HepG2 (cell line): ENCODE measurements at regions not wholly inside any gene's neighbourhood (a gene's known extent, or its start where the extent isn't known, plus 50 kb on each side); places are given as distances from the start of the nearest gene placed in this dataset.

Experiments used
- ATAC-seq: fragments of 200-7000 bp; cut with Tn5 transposase; 3 replicates; pipeline ENCODE4 v1.9.1; 2020; ENCODE audit warnings: mild to moderate bottlenecking, moderate library complexity
- BruUV-seq: library from RNA; stranded (reverse); fragments of 400-500 nt; replicated peaks from 2 replicates; lab custom pipeline; 2021; lab: Mats Ljungman, UMichigan
- CTCF ChIA-PET: fragments of 300-600 bp; formaldehyde crosslinking; extraction: SDS; loops from one replicate; lab custom pipeline; 2021; ENCODE audit warnings: low total read pairs, inconsistent platforms, low intra/inter-chr PET ratio; lab: Yijun Ruan, JAX
- POLR2A ChIA-PET: fragments of 350-600 bp; sonication (Branson Sonifier 250); formaldehyde crosslinking; loops from one replicate; lab custom pipeline; 2020; ENCODE audit warnings: antibody characterized with exemption, inconsistent platforms; lab: Yijun Ruan, JAX
- DNase-seq: peaks from one replicate; pipeline ENCODE4 v3.0.0-alpha.2; 2015; ENCODE audit warnings: low spot score
- FAIRE-seq: peaks from 3 replicates; lab custom pipeline; 2011; peaks lifted over from hg19 to GRCh38; lab: Jason Lieb, UNC
- H2AFZ ChIP-seq: one replicate; pipeline ENCODE4 v1.6.1; 2011; ENCODE audit warnings: low read length, inconsistent platforms
- H3K27ac ChIP-seq: fragments of 300-600 bp; 3 replicates; pipeline ENCODE4 v1.8.0; 2011; ENCODE audit warnings: mixed run types, mild to moderate bottlenecking, mixed read lengths, low read length, inconsistent platforms; ENCODE audit not compliant: insufficient read depth; ENCODE audit errors: extremely low read length
- H3K27me3 ChIP-seq, 2 experiments: fragments of 200-600 bp in 1 of 2; 2 replicates in 1 of 2; 3 replicates in 1 of 2; pipeline versions ENCODE4 v1.6.0 to v1.8.0; 2011; ENCODE audit warnings: low read length in 2 of 2, mild to moderate bottlenecking in 2 of 2, moderate library complexity in 2 of 2, inconsistent platforms in 1 of 2; ENCODE audit not compliant: insufficient read depth in 2 of 2, control insufficient read depth in 1 of 2
- H3K36me3 ChIP-seq, 2 experiments: fragments of 200-600 bp in 1 of 2; replicated peaks in 1 of 2; 2 replicates in 1 of 2; 3 replicates in 1 of 2; pipeline versions ENCODE4 v1.5.1 to v1.8.0; 2011; ENCODE audit warnings: low read length in 2 of 2, inconsistent platforms in 1 of 2; ENCODE audit not compliant: insufficient read depth in 2 of 2, control insufficient read depth in 1 of 2
- H3K4me1 ChIP-seq: 2 replicates; pipeline ENCODE4 v1.5.1; 2012; ENCODE audit warnings: low read length, inconsistent platforms; ENCODE audit not compliant: insufficient read depth
- H3K4me2 ChIP-seq: 2 replicates; pipeline ENCODE4 v1.6.0; 2011; ENCODE audit warnings: low read depth, low read length, inconsistent platforms
- H3K4me3 ChIP-seq, 3 experiments: fragments of 200-600 bp in 1 of 3; sonication (generic), shearing (Covaris generic) in 1 of 3; replicated peaks in 1 of 3; 2 replicates each; pipeline ENCODE4 v1.5.1; 2011 to 2016; ENCODE audit warnings: low read length in 3 of 3, inconsistent platforms in 2 of 3, low read depth in 2 of 3, mild to moderate bottlenecking in 2 of 3, control low read depth in 1 of 3, mixed read lengths in 1 of 3; ENCODE audit not compliant: insufficient read depth in 1 of 3
- H3K79me2 ChIP-seq: one replicate; pipeline ENCODE4 v1.6.1; 2011; ENCODE audit warnings: low read length, inconsistent platforms; ENCODE audit not compliant: insufficient read depth
- H3K9ac ChIP-seq: 2 replicates; pipeline ENCODE4 v1.6.0; 2011; ENCODE audit warnings: mild to moderate bottlenecking, low read depth, low read length, inconsistent platforms; ENCODE audit not compliant: insufficient read depth
- H3K9me3 ChIP-seq: 2 replicates; pipeline ENCODE4 v1.5.1; 2012; ENCODE audit warnings: mild to moderate bottlenecking, low read length
- H4K20me1 ChIP-seq: 2 replicates; pipeline ENCODE4 v1.6.0; 2011; ENCODE audit warnings: inconsistent platforms, mild to moderate bottlenecking, low read length, moderate library complexity; ENCODE audit not compliant: insufficient read depth
- CENPX ChIP-seq: sonication (generic); formaldehyde crosslinking; IDR thresholded peaks from 2 replicates; pipeline ENCODE4 v1.9.0; 2021; ENCODE audit warnings: mild to moderate bottlenecking, missing genetic modification reagents, moderate library complexity
- GATAD1 ChIP-seq: IDR thresholded peaks from 2 replicates; pipeline ENCODE4 v1.6.1; 2016; ENCODE audit warnings: missing genetic modification reagents, missing compliant biosample characterization
- HNRNPH1 ChIP-seq: fragments of 200-400 bp; formaldehyde crosslinking; optimal IDR thresholded peaks from 2 replicates; pipeline ENCODE3; 2017; ENCODE audit warnings: mild to moderate bottlenecking, low read depth, low read length
- SOX13 ChIP-seq, 3 experiments: fragments of 450-650 bp in 1 of 3; sonication (generic) in 1 of 3; formaldehyde crosslinking in 1 of 3; IDR thresholded peaks in 2 of 3; conservative IDR thresholded peaks in 1 of 3; 2 replicates each; pipeline versions ENCODE4 v1.5.0 to v1.6.1; 2016 to 2020; ENCODE audit warnings: antibody characterized with exemption in 1 of 3, mild to moderate bottlenecking in 1 of 3, missing compliant biosample characterization in 1 of 3, missing genetic modification reagents in 1 of 3, moderate library complexity in 1 of 3
- ZNF607 ChIP-seq: sonication (generic); formaldehyde crosslinking; IDR thresholded peaks from 2 replicates; pipeline ENCODE4 v1.5.1; 2020; ENCODE audit warnings: missing genetic modification reagents, mild to moderate bottlenecking, borderline replicate concordance
- WGBS: methylation state at CpG from one replicate; pipeline ENCODE4 v1.1.6; 2017; ENCODE audit warnings: low lambda C conversion rate; 5-methylcytosine and 5-hydroxymethylcytosine counted together
- in situ Hi-C: cut with HindIII; loops from 2 replicates; pipeline ENCODE4 v1.10.0; 2017; ENCODE audit warnings: low pct_unique_long_range_greater_than_20kb; ENCODE audit not compliant: extremely low pct_ligation_motif_present
- intact Hi-C: fragments of 100-400 bp; cut with micrococcal nuclease; formaldehyde crosslinking; loops from one replicate; pipeline ENCODE4 v1.10.0; 2022; ENCODE audit not compliant: unreplicated experiment
- TF ChIP-seq, protein P1 (sequence below): IDR thresholded peaks from 2 replicates; pipeline ENCODE4 v1.6.1; 2016; ENCODE audit warnings: low read depth, missing genetic modification reagents, missing compliant biosample characterization
- TF ChIP-seq, protein P2 (sequence below): sonication (generic); formaldehyde crosslinking; IDR thresholded peaks from 2 replicates; pipeline ENCODE4 v1.4.0; 2020; ENCODE audit warnings: low read depth, missing genetic modification reagents
- TF ChIP-seq, protein P3 (sequence below): sonication (generic); formaldehyde crosslinking; IDR thresholded peaks from 2 replicates; pipeline ENCODE4 v1.5.1; 2020; ENCODE audit warnings: mild to moderate bottlenecking, moderate library complexity, missing genetic modification reagents

DNA sequence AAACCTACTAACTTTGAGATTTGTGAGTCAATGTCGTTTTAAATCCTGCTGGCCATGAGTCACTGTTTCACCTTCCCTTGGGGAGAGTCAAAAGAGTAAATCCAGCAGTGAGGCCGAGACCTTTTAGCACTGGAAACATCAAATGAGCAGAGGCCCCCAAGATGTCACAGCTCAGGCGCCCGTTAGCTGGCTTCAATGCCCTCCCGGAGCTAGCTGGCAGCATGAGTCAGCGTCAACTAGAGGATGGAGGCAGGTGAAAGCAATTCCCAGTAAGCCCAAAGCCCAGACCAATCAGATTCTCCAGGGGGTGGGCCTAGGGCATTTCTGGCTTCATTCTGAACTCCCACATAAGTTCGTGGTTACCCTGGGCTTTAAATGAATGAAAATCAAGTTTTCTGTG is 170.9 kb downstream of the CLCN4 start (continued):
- TF ChIP-seq, protein P1, sequence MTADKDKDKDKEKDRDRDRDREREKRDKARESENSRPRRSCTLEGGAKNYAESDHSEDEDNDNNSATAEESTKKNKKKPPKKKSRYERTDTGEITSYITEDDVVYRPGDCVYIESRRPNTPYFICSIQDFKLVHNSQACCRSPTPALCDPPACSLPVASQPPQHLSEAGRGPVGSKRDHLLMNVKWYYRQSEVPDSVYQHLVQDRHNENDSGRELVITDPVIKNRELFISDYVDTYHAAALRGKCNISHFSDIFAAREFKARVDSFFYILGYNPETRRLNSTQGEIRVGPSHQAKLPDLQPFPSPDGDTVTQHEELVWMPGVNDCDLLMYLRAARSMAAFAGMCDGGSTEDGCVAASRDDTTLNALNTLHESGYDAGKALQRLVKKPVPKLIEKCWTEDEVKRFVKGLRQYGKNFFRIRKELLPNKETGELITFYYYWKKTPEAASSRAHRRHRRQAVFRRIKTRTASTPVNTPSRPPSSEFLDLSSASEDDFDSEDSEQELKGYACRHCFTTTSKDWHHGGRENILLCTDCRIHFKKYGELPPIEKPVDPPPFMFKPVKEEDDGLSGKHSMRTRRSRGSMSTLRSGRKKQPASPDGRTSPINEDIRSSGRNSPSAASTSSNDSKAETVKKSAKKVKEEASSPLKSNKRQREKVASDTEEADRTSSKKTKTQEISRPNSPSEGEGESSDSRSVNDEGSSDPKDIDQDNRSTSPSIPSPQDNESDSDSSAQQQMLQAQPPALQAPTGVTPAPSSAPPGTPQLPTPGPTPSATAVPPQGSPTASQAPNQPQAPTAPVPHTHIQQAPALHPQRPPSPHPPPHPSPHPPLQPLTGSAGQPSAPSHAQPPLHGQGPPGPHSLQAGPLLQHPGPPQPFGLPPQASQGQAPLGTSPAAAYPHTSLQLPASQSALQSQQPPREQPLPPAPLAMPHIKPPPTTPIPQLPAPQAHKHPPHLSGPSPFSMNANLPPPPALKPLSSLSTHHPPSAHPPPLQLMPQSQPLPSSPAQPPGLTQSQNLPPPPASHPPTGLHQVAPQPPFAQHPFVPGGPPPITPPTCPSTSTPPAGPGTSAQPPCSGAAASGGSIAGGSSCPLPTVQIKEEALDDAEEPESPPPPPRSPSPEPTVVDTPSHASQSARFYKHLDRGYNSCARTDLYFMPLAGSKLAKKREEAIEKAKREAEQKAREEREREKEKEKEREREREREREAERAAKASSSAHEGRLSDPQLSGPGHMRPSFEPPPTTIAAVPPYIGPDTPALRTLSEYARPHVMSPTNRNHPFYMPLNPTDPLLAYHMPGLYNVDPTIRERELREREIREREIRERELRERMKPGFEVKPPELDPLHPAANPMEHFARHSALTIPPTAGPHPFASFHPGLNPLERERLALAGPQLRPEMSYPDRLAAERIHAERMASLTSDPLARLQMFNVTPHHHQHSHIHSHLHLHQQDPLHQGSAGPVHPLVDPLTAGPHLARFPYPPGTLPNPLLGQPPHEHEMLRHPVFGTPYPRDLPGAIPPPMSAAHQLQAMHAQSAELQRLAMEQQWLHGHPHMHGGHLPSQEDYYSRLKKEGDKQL, result no peak

DNA sequence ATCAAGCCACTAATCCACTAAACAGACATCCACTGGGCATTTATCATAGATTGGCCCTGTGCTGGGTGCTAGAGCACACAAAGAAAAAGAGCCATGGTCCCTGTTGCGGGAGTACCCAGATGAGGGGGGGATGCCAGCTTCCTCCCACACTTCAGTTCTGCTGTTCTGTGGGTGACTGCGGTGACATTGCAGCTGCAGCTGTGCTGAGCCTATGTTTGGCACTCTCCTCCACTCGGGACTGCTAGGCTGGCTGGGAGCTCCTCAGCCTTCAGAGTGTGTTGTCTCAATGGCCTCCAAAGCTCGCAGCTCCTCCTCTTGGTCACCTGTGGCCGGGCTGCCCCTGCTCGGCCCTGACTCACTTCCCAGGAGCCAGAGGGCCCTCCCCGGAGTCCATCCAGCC is 173.2 kb downstream of the CLCN4 start:
- intact Hi-C loops, result no loop called here
- Histone ChIP-seq H3K4me3 (no peak overlapping the region), H3K27ac (no peak overlapping the region), H3K9me3 (no peaks in the 10 kb centered on the region), H3K4me1 (peaks cover 7% of the 10 kb centered on the region), H3K36me3 (no peaks in the 10 kb centered on the region), H3K27me3 (no peaks in the 10 kb centered on the region), H3K9ac (no peak overlapping the region), H2AFZ (no peak overlapping the region), H3K79me2 (no peaks in the 10 kb centered on the region), H4K20me1 (no peaks in the 10 kb centered on the region), H3K4me2 (no peak overlapping the region)
- FAIRE-seq (no peak), ATAC-seq (no peak), DNase-seq (no peak)
- BruUV-seq, result no TSS peak
- ChIA-PET POLR2A (no interaction called here), CTCF (no interaction called here)
- no CpG with 5 or more reads among the region's 7 CpGs for WGBS
- in situ Hi-C loops, result loop anchor here (10.0 kb wide), 1 partner anchor 135 kb away; no protein-coding TSS in a partner anchor
- TF ChIP-seq HNRNPH1 (no peak), ZNF607 (CRISPR knock-in tag) (no peak), SOX13 (IDR thresholded peaks at IDR 0.05) (no peak), SOX13 (CRISPR knock-in tag; conservative IDR thresholded peaks at IDR 0.05 in 1 of 2, IDR thresholded peaks at IDR 0.05 in 1 of 2) (no peak), CENPX (CRISPR knock-in tag) (no peak), GATAD1 (CRISPR knock-in tag) (no peak)
- TF ChIP-seq, protein P2, sequence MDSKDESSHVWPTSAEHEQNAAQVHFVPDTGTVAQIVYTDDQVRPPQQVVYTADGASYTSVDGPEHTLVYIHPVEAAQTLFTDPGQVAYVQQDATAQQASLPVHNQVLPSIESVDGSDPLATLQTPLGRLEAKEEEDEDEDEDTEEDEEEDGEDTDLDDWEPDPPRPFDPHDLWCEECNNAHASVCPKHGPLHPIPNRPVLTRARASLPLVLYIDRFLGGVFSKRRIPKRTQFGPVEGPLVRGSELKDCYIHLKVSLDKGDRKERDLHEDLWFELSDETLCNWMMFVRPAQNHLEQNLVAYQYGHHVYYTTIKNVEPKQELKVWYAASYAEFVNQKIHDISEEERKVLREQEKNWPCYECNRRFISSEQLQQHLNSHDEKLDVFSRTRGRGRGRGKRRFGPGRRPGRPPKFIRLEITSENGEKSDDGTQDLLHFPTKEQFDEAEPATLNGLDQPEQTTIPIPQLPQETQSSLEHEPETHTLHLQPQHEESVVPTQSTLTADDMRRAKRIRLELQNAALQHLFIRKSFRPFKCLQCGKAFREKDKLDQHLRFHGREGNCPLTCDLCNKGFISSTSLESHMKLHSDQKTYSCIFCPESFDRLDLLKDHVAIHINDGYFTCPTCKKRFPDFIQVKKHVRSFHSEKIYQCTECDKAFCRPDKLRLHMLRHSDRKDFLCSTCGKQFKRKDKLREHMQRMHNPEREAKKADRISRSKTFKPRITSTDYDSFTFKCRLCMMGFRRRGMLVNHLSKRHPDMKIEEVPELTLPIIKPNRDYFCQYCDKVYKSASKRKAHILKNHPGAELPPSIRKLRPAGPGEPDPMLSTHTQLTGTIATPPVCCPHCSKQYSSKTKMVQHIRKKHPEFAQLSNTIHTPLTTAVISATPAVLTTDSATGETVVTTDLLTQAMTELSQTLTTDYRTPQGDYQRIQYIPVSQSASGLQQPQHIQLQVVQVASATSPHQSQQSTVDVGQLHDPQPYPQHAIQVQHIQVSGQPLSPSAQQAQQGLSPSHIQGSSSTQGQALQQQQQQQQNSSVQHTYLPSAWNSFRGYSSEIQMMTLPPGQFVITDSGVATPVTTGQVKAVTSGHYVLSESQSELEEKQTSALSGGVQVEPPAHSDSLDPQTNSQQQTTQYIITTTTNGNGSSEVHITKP, result no peak
- TF ChIP-seq, protein P3, sequence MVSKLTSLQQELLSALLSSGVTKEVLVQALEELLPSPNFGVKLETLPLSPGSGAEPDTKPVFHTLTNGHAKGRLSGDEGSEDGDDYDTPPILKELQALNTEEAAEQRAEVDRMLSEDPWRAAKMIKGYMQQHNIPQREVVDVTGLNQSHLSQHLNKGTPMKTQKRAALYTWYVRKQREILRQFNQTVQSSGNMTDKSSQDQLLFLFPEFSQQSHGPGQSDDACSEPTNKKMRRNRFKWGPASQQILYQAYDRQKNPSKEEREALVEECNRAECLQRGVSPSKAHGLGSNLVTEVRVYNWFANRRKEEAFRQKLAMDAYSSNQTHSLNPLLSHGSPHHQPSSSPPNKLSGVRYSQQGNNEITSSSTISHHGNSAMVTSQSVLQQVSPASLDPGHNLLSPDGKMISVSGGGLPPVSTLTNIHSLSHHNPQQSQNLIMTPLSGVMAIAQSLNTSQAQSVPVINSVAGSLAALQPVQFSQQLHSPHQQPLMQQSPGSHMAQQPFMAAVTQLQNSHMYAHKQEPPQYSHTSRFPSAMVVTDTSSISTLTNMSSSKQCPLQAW (CRISPR knock-in tag), result no peak
